DMS53 (cell line): ENCODE measurements at regions not wholly inside any gene's neighbourhood (a gene's known extent, or its start where the extent isn't known, plus 50 kb on each side); places are given as distances from the start of the nearest gene placed in this dataset.

Source experiments
- DNase-seq: peaks from one replicate; lab custom pipeline; 2025; lab: John Stamatoyannopoulos, UW

DNA sequence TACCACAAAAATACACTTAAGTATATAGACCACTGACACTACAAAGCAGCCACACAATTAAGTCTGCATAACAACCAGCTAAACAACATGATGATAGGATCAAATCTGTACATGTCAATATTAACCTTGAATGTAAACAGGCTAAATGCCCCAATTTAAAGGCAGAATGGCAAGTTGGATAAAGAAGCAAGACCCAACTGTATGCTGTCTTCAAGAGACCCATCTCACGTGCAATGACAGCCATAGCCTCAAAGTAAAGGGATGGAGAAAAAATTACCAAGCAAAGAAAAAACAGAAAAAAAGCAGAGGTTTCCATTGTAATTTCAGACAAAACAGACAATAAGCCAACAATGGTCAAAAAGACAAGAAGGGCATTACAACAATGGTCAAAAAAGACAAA is 77.3 kb upstream of the APC start:
- DNase-seq = no peak

DNA sequence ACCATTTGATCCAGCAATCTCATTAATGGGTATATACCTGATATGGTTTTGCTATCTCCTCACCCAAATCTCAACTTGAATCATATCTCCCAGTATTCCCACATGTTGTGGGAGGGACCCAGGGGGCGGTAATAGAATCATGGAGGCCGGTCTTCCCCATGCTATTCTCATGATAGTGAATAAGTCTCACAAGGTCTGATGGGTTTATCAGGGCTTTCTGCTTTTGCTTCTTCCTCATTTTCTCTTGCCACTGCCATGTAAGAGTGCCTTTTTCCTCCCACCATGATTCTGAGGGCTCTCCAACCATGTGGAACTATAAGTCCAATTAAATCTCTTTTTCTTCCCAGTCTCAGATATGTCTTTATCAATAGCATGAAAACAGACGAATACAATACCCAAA is 74.5 kb upstream of the APC start:
- no peak for DNase-seq

DNA sequence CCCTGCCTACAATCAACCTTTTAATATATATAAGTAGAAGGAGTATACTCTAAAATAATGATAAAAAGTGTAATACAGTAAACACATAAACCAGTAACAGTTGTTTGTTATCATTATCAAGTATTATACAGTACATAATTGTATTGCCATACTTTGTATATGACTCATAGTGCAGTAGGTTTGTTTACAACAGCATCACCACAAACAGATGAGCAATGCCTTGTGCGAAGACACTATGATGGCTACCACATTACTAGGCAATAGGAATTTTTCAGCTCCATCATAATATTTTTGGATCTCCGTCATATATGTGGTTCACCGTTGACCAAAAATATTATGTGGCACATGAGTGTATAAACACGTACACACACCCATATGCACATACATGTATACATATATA is 69.7 kb upstream of the APC start:
- DNase-seq = peak; percentile 20

DNA sequence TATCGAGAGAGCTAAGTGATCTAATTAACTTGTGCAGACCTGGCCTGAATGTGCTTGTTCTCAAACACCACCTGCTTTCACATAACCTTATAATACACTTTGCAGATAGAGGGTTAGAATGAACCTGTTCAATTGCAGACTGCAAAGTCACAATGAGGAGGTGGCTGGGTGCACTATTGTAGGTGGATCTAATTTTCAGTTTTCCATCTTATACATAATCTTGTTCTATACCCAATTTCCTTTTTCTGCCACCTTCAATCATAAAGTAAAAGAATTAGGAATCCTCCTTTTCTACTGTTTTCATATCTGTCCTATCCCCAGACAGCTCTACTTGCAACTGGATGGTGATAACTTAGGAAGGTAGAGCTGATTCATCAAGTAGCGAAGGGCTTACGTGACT is 68.8 kb upstream of the APC start:
- no peak for DNase-seq

DNA sequence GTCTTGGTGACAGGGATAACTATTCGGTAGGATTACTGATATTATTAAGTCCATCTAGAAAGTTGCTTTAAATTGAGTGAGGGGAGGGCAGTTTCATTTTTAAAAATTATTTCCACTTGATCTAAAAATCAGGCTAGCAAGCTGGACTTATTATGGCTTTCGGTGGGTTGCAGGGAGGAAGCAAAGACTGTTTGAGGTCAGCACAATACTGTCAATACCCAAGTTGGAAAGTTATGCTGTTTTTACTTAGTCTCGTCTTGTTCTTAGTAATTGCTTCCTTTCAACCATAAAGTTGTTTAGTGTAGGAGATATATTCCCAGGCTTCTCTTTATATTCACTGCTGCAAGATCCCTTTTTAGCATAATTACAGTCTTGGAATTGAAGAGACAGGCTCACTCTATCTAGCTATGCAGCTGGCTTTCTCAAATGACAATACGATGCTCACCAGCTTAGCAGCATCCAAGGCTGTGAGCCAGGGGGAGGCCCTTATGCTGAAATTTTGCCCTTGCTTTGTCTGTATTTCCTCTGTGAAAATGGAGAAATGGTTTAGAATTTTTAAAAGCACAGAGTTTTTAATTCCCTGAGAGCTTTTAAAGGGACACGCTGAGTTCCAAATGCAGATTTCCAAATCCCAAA is 68.2 kb upstream of the APC start:
- no peak for DNase-seq

DNA sequence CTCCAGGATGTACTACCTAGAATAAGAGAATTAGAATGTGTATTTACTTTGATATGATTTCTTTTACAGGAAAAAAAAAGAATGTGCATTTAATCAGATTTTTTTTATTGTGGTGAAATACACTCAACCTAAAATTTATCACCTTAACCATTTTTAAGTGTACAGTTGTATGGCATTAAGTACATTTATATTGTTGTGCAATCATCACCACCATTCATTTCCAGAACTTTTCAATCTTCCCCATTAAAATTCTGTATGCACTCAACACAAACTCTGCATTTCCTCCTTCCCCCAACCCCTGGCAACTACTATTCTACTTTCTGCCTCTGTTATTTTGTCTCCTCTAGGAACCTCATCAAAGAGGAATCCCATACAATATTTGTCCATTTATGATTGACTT is 66.0 kb upstream of the APC start:
- no peak for DNase-seq

DNA sequence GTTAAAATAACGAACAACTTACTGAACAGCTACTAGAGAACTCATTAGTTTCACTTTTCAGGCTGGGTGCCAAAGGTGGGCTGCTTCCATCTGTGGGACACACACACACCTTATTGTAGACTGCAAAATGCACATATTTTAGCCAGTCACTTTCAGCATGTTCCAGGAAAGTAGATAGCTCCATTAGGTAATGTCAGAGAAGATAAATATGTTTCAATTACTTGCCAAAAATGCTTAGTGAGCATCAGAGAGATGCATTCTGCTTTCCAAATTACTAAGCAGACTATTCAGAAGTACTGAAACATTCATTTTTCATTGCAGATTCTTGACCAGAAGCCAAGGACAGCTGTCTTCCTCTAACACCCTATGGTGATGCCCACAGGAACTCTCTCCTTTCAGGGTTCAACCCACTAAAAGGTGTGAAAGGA is 56.2 kb upstream of the APC start:
- no peak for DNase-seq

DNA sequence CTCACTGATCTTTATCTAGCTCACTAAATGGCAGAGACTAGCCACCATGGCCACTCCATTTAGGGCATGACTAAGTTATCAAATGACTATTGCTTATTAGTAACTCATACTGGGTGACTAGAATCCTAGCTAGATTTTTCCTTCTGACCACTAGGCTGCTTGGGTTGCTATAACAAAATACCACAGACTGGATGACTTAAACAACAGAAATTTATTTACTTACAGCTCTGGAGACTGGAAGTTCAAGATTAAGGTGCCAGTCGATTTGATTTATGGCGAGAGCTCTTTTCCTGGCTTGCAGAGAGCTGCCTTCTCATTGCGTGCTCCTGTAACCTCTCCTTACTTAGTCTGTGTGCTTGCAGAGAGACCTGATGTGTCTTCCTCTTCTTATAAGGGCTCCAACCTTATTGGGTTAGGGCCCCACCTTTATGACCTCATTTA is 55.0 kb upstream of the APC start:
- DNase-seq = no peak

DNA sequence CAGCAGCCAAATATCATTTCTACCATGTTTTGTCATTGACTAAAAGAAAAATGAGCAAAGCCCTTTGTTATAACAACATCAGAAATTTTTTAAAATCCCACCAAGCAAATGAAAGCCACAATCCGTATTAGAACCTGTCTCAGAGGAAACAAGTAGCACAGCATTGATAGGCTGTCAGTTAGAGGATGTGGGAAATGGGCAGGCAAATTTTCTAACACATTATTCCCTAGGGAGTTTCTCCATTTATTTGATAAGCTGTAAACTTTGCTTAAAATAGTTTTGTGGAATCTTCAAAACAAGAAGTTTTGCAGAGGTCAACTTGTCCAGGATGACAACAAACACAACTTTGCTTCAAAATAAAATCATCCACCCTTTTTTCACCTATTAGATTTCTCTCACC is 53.6 kb upstream of the APC start:
- no peak for DNase-seq

DNA sequence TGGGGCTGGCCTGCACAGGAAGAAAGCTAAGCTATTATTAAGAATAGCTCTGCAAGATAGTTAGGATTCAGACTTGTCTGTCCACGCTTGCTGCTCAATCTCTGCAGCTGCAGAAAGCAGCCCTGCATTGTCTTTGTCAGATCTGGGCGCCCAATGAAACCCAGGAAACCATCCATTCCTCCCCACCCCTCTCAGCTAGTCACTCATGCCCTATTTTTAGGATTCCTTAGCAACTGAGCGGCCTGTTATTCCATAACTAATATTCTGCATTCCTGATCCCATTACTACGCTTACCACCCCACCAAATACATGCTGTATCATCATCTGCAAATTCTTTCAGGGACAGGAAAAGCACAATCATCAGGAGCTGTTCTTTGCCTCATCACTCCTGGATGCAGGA is 52.9 kb upstream of the APC start:
- no peak for DNase-seq

DNA sequence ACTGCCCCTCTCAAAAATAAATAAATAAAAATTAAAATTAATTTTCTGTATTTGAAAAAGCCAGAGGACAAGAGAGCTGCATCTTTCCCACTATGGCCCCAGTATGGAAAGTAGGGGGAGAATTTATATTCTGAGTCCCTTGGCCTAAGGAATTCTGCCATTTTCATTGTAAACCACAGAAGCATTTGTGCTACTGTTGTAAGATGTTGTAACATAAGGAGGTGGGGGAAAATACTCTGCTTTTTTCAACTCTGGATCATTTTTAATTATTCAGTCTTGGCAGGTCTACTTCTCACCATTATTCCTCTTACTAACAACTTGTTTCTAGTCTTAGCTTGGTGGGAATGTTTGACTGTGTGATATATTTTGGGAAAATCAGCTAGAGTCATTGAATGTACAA is 52.3 kb upstream of the APC start:
- no peak for DNase-seq

DNA sequence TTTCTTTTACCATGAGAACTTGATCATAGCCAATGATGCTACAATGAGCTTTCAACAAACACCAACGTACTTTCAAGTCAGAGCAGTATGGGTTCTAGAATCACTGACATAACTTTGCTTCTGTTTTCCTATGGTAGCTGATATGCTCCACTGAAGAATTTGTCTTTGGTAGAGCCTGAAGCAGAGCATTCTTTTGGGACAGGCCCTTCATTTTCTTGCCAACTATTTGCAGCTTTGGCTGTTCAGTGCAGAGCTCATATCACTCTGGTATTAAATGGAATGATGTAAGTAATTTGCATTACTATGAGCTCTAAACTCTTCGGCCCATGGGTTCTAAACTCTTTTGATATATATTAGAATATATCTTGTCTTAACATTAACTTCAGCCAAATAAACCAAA is 51.8 kb upstream of the APC start:
- DNase-seq = no peak

DNA sequence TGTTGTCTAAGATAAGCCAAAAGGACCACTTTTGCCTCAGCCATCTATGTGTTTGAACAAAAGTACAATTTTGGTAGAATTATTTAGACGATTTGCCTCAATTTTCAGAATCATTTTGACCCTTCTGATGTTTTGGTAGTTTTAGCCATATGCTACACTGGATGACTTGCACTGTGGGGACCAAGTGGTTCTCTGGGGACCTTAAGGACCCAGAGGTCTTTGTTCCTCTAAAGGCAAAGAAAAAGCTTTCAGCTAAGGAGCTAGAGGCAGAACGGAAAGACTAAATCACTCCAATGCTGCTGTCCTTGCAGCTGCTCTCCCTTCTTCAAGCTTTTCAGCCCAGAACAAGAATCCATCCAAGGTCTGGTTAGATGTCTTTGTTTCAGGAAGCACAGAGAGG is 51.0 kb upstream of the APC start:
- no peak for DNase-seq

DNA sequence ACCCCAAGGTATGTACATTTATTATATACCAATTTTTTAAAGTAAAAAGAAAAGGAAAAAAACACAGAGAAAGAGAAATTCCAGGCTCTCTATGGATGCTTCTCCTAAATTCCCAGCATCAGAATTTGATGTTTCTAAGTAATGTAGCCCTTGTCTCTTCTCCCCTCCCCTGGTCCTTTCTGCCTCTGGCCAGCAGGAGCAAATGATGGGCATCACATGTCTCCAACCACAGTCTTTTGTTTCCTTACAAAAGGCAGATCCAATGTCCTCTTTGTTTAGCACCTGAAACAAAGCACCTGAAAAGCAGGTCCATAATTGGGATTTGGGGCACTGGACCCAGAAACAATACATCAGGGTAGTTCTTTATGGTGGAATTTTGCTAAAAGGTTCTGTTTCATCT is 50.4 kb upstream of the APC start:
- DNase-seq = no peak
